Prostate gland (tissue), 2 donors: ENCODE measurements at regions not wholly inside any gene's neighbourhood (a gene's known extent, or its start where the extent isn't known, plus 50 kb on each side); places are given as distances from the start of the nearest gene placed in this dataset.

ENCODE experiments used
- POLR2A ChIP-seq: fragments of 450-650 bp; IDR thresholded peaks from one replicate; pipeline ENCODE4 v1.6.1; 2016; ENCODE audit warnings: antibody characterized with exemption, mild to moderate bottlenecking
- POLR2AphosphoS5 ChIP-seq: sonication (generic); formaldehyde crosslinking; IDR thresholded peaks from one replicate; pipeline ENCODE4 v1.6.1; 2017; ENCODE audit warnings: antibody characterized with exemption
- TF ChIP-seq, protein P1 (sequence below), 4 experiments: fragments of 200-600 bp in 2 of 4; fragments of 450-650 bp in 2 of 4; sonication (generic) in 2 of 4; IDR thresholded peaks; 1 replicate in 3 of 4; 2 replicates in 1 of 4; pipeline ENCODE4 v1.5.1; 2016 to 2019; ENCODE audit warnings: antibody characterized with exemption in 4 of 4, mild to moderate bottlenecking in 2 of 4, moderate library complexity in 2 of 4

GRCh38 chr1:194975913-194976312 is 1632.3 kb downstream of the KCNT2 start:
- TF ChIP-seq, protein P1, sequence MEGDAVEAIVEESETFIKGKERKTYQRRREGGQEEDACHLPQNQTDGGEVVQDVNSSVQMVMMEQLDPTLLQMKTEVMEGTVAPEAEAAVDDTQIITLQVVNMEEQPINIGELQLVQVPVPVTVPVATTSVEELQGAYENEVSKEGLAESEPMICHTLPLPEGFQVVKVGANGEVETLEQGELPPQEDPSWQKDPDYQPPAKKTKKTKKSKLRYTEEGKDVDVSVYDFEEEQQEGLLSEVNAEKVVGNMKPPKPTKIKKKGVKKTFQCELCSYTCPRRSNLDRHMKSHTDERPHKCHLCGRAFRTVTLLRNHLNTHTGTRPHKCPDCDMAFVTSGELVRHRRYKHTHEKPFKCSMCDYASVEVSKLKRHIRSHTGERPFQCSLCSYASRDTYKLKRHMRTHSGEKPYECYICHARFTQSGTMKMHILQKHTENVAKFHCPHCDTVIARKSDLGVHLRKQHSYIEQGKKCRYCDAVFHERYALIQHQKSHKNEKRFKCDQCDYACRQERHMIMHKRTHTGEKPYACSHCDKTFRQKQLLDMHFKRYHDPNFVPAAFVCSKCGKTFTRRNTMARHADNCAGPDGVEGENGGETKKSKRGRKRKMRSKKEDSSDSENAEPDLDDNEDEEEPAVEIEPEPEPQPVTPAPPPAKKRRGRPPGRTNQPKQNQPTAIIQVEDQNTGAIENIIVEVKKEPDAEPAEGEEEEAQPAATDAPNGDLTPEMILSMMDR (IDR thresholded peaks at IDR 0.05) = no peak
- TF ChIP-seq POLR2A = no peak
- TF ChIP-seq POLR2AphosphoS5 = no peak
